IPS DF 6.9 (cell line): ENCODE measurements at regions not wholly inside any gene's neighbourhood (a gene's known extent, or its start where the extent isn't known, plus 50 kb on each side); places are given as distances from the start of the nearest gene placed in this dataset.

Source experiments
- DNase-seq: peaks from one replicate; pipeline ENCODE4 v3.0.0-alpha.2; 2013; ENCODE audit warnings: low read depth, low spot score
- H3K27ac ChIP-seq: one replicate; pipeline ENCODE4 v1.5.1; 2013; ENCODE audit warnings: low read length, control low read depth
- H3K27me3 ChIP-seq: 2 replicates; pipeline ENCODE4 v1.6.1; 2013; ENCODE audit warnings: mild to moderate bottlenecking, low read length; ENCODE audit not compliant: control insufficient read depth, insufficient read depth
- H3K36me3 ChIP-seq: 2 replicates; pipeline ENCODE4 v1.6.1; 2013; ENCODE audit warnings: low read length; ENCODE audit not compliant: control insufficient read depth, insufficient read depth
- H3K4me1 ChIP-seq: 2 replicates; pipeline ENCODE4 v1.6.1; 2013; ENCODE audit warnings: low read length; ENCODE audit not compliant: control insufficient read depth, insufficient read depth
- H3K4me3 ChIP-seq: 2 replicates; pipeline ENCODE4 v1.5.1; 2013; ENCODE audit warnings: mild to moderate bottlenecking, low read length
- H3K9me3 ChIP-seq: 2 replicates; pipeline ENCODE4 v1.6.1; 2013; ENCODE audit warnings: low read length, inconsistent platforms; ENCODE audit not compliant: control insufficient read depth, insufficient read depth
- WGBS: extraction: QIAGEN DNeasy Blood & Tissue Kit; methylation state at CpG from one replicate; pipeline ENCODE4 v1.1.7; 2013; ENCODE audit warnings: mixed read lengths, missing lambda C conversion rate; ENCODE audit not compliant: insufficient read length, insufficient coverage; 5-methylcytosine and 5-hydroxymethylcytosine counted together

- Histone ChIP-seq H3K4me3 (no peak overlapping the region), H3K4me1 (no peaks in the 10 kb centered on the region), H3K27ac (no peak overlapping the region), H3K9me3 (no peaks in the 10 kb centered on the region), H3K27me3 (no peaks in the 10 kb centered on the region), H3K36me3 (no peaks in the 10 kb centered on the region)
- WGBS, result no CpG with 5 or more reads among the region's 13 CpGs
- peak; percentile 5 for DNase-seq
These were observed 213.1 kb upstream of the MID1 start for GRCh38 chrX:10833299-10834169.

DNA sequence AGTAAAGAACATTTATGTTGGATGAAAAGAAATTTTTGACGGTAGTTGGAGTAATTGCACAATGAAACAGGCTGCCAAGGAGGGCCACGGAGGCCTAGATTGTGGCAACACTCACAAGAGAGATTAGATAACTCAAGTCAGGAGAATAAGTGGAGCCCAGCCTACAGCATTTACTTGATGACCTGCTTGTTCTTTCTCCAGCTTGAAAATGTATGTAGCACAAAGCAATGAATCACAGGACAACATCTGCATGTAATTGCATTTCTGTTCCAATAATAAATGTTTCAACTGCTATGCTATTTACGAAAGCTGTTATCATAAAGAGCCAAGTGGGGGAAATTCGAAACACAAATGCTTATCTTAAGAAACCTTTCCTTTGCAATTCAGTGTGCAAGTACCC, 221.2 kb upstream of the MID1 start:
- H3K9me3 ChIP-seq, result no peaks in the 10 kb centered on the region
- no peaks in the 10 kb centered on the region for H3K4me1 ChIP-seq
- no peaks in the 10 kb centered on the region for H3K36me3 ChIP-seq
- WGBS, result 100% methylated on average over 1 of the region's 4 CpGs
- DNase-seq, result no peak
- no peak overlapping the region for H3K4me3 ChIP-seq
- no peaks in the 10 kb centered on the region for H3K27me3 ChIP-seq
- no peak overlapping the region for H3K27ac ChIP-seq

- no CpG with 5 or more reads among the region's 4 CpGs for WGBS
- H3K27me3 ChIP-seq, result no peaks in the 10 kb centered on the region
- H3K36me3 ChIP-seq, result no peaks in the 10 kb centered on the region
- H3K4me1 ChIP-seq, result no peaks in the 10 kb centered on the region
- no peaks in the 10 kb centered on the region for H3K9me3 ChIP-seq
- no peak overlapping the region for H3K27ac ChIP-seq
- H3K4me3 ChIP-seq, result no peak overlapping the region
- no peak for DNase-seq
These were observed 222.3 kb upstream of the MID1 start for GRCh38 chrX:10842646-10843045.

DNA sequence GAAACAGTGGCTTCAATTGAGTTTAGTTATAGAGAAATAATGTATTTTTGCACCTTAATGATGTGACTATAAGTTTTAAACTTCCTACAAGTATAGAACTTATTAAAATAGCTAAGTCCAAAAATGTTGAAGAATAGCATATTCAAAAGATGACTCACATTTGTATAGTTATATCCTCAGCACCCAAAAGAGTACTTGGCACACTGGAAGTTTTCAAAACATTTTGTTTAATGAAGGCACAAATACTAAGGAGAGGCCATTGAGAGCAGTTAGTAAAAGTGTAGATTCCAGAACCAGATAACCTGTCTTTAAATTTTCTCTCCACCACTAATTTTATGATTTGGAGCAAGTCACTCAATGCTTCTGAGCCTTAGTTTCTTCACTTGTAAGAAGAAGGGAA, 226.9 kb upstream of the MID1 start:
- no peak overlapping the region for H3K4me3 ChIP-seq
- H3K27ac ChIP-seq, result no peak overlapping the region
- no peak for DNase-seq
- H3K27me3 ChIP-seq, result no peaks in the 10 kb centered on the region
- no peaks in the 10 kb centered on the region for H3K4me1 ChIP-seq
- H3K36me3 ChIP-seq, result no peaks in the 10 kb centered on the region
- H3K9me3 ChIP-seq, result no peaks in the 10 kb centered on the region

GRCh38 chrX:10851809-10852208, 231.4 kb upstream of the MID1 start:
- H3K36me3 ChIP-seq, result no peaks in the 10 kb centered on the region
- H3K4me3 ChIP-seq, result no peak overlapping the region
- no peaks in the 10 kb centered on the region for H3K4me1 ChIP-seq
- H3K27ac ChIP-seq, result no peak overlapping the region
- H3K27me3 ChIP-seq, result no peaks in the 10 kb centered on the region
- no peak for DNase-seq
- H3K9me3 ChIP-seq, result no peaks in the 10 kb centered on the region

GRCh38 chrX:10854594-10854993, 234.2 kb upstream of the MID1 start:
- no peak overlapping the region for H3K27ac ChIP-seq
- no peaks in the 10 kb centered on the region for H3K27me3 ChIP-seq
- no peaks in the 10 kb centered on the region for H3K9me3 ChIP-seq
- no peaks in the 10 kb centered on the region for H3K4me1 ChIP-seq
- WGBS, result no CpG with 5 or more reads among the region's 7 CpGs
- no peak overlapping the region for H3K4me3 ChIP-seq
- no peak for DNase-seq
- H3K36me3 ChIP-seq, result no peaks in the 10 kb centered on the region

DNA sequence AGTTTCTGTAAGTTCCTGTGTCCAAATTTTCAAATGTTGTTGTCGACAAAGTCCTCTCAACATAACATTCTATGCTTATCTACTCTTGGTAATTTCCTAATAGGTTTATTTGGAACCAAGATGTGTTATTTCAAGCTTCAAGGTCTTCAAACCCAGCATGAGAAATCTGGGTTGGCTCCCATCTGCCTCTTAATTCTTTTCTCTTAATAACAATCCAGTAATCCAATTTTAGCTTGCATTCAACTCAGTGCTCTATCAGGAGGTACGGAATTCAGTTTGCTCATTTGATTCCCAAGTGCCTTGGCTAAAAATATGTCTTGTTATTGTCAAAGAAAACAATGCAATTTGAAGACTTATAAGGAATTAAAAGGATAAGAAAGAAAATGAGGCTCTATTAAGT, 235.5 kb upstream of the MID1 start:
- no peaks in the 10 kb centered on the region for H3K9me3 ChIP-seq
- no peaks in the 10 kb centered on the region for H3K27me3 ChIP-seq
- no peaks in the 10 kb centered on the region for H3K4me1 ChIP-seq
- WGBS, result no CpG with 5 or more reads among the region's 2 CpGs
- H3K27ac ChIP-seq, result no peak overlapping the region
- H3K4me3 ChIP-seq, result no peak overlapping the region
- H3K36me3 ChIP-seq, result no peaks in the 10 kb centered on the region
- no peak for DNase-seq

DNA sequence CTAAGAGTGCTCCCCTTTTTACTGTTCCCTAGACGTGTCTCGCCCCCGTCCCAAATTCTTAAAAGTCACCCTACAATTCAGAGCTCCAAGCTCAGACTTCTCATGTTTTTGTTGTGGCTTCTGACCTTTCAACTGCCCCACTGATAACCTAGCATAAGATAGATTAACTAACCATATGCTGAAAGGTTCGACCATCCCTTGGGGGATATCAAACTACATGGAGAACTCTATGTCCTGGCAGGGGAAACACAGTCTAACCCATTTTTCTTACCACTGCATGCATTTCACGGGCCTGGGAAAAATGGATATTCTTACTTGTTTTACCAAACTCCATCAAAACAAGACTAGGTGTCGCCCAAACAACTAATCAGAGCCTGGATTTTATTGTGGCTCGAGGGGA, 236.4 kb upstream of the MID1 start:
- no peak overlapping the region for H3K4me3 ChIP-seq
- no peaks in the 10 kb centered on the region for H3K36me3 ChIP-seq
- DNase-seq, result no peak
- no peak overlapping the region for H3K27ac ChIP-seq
- no peaks in the 10 kb centered on the region for H3K27me3 ChIP-seq
- H3K4me1 ChIP-seq, result no peaks in the 10 kb centered on the region
- H3K9me3 ChIP-seq, result no peaks in the 10 kb centered on the region
- no CpG with 5 or more reads among the region's 7 CpGs for WGBS

DNA sequence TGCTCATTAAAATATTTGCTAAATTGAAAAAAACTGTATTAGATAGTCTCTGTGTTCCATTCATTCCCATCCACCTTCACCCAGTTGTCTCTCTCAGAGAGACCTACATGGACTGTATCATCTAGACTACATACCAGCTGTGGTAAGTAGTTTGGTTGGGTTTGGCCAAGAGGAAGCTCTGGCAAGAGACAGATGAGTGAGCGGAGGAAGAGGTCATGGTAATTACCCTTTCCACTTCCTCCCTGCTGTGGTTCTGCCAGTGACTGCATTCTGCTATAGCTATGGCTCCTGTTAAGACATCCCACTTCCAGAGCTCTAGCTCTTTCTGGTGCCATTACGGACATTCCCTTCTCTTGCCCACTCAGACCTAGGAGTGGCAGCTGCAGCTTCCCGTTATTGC, 239.0 kb upstream of the MID1 start:
- H3K9me3 ChIP-seq, result no peaks in the 10 kb centered on the region
- DNase-seq, result no peak
- H3K27me3 ChIP-seq, result no peaks in the 10 kb centered on the region
- H3K4me1 ChIP-seq, result no peaks in the 10 kb centered on the region
- WGBS, result no CpG with 5 or more reads among the region's 3 CpGs
- H3K4me3 ChIP-seq, result no peak overlapping the region
- no peaks in the 10 kb centered on the region for H3K36me3 ChIP-seq
- no peak overlapping the region for H3K27ac ChIP-seq

GRCh38 chrX:10875995-10876394, 235.1 kb upstream of the HCCS start:
- DNase-seq, result no peak
- Histone ChIP-seq H3K27me3 (no peaks in the 10 kb centered on the region), H3K4me3 (no peak overlapping the region), H3K4me1 (no peaks in the 10 kb centered on the region), H3K36me3 (no peaks in the 10 kb centered on the region), H3K9me3 (no peaks in the 10 kb centered on the region), H3K27ac (no peak overlapping the region)
- no CpG with 5 or more reads among the region's 1 CpG for WGBS

- no peaks in the 10 kb centered on the region for H3K4me1 ChIP-seq
- H3K4me3 ChIP-seq, result no peak overlapping the region
- no peak overlapping the region for H3K27ac ChIP-seq
- H3K27me3 ChIP-seq, result no peaks in the 10 kb centered on the region
- WGBS, result no CpG with 5 or more reads among the region's 4 CpGs
- no peaks in the 10 kb centered on the region for H3K9me3 ChIP-seq
- H3K36me3 ChIP-seq, result no peaks in the 10 kb centered on the region
- no peak for DNase-seq
These were observed 228.6 kb upstream of the HCCS start for GRCh38 chrX:10882484-10882883.
